Stomach (tissue), 4 donors: ENCODE measurements at regions not wholly inside any gene's neighbourhood (a gene's known extent, or its start where the extent isn't known, plus 50 kb on each side); places are given as distances from the start of the nearest gene placed in this dataset.

Experiments used
- CTCF ChIP-seq, 7 experiments: fragments of 450-650 bp in 4 of 7; fragments of 200-600 bp in 3 of 7; sonication (generic) in 3 of 7; IDR thresholded peaks; one replicate each; pipeline ENCODE4 v1.5.1; 2016 to 2019; ENCODE audit warnings: antibody characterized with exemption in 7 of 7, control low read depth in 2 of 7, mild to moderate bottlenecking in 1 of 7
- EP300 ChIP-seq: sonication (generic); formaldehyde crosslinking; IDR thresholded peaks from one replicate; pipeline ENCODE4 v1.6.1; 2017; ENCODE audit warnings: antibody characterized with exemption

GRCh38 chr3:78348664-78349063, 1308.8 kb downstream of the ROBO2 start:
- TF ChIP-seq CTCF (IDR thresholded peaks at IDR 0.05) (no peak), EP300 (no peak)
